Right lobe of liver (tissue), 6 donors: ENCODE measurements at regions not wholly inside any gene's neighbourhood (a gene's known extent, or its start where the extent isn't known, plus 50 kb on each side); places are given as distances from the start of the nearest gene placed in this dataset.

Experiments used
- ATAC-seq, 4 donors: fragments of 200-7000 bp; cut with Tn5 transposase; one replicate each; pipeline ENCODE4 v1.9.1; 2020; ENCODE audit warnings: mild to moderate bottlenecking in 4 of 4, moderate library complexity in 4 of 4
- DNase-seq, 3 donors: peaks; one replicate each; pipeline ENCODE4 v3.0.0-alpha.2; 2020
- H3K27ac ChIP-seq, 3 donors: fragments of 200-600 bp; one replicate each; pipeline ENCODE4 v1.8.0; 2022
- H3K27me3 ChIP-seq, 2 donors: fragments of 200-600 bp; one replicate each; pipeline ENCODE4 v1.8.0; 2022
- H3K36me3 ChIP-seq, 4 donors: fragments of 200-600 bp; sonication (generic) in 1 of 4; one replicate each; pipeline versions ENCODE4 v1.5.1 to v1.8.0; 2017 to 2022; ENCODE audit warnings: control low read depth in 1 of 4
- H3K4me1 ChIP-seq, 4 donors: fragments of 200-600 bp; sonication (generic) in 1 of 4; one replicate each; pipeline versions ENCODE4 v1.5.1 to v1.8.0; 2017 to 2022; ENCODE audit warnings: control low read depth in 1 of 4
- H3K4me3 ChIP-seq, 3 donors: fragments of 200-600 bp; one replicate each; pipeline ENCODE4 v1.8.0; 2022
- H3K9me3 ChIP-seq, 4 donors: fragments of 200-600 bp; sonication (generic) in 1 of 4; one replicate each; pipeline versions ENCODE4 v1.5.1 to v1.8.0; 2017 to 2022; ENCODE audit warnings: control low read depth in 1 of 4
- POLR2A ChIP-seq: fragments of 450-650 bp; IDR thresholded peaks from one replicate; pipeline ENCODE4 v1.6.1; 2017; ENCODE audit warnings: antibody characterized with exemption, mild to moderate bottlenecking
- WGBS: methylation state at CpG from one replicate; pipeline ENCODE4 v1.1.6; 2018; ENCODE audit warnings: low coverage, low lambda C conversion rate; ENCODE audit not compliant: insufficient coverage; ENCODE audit errors: missing lambda C conversion rate; 5-methylcytosine and 5-hydroxymethylcytosine counted together
- intact Hi-C, 2 donors: fragments of 100-400 bp; cut with DNase I; formaldehyde crosslinking; loops; one replicate each; pipeline versions ENCODE4 v1.11.2 to v1.14.1; 2022
- TF ChIP-seq, protein P1 (sequence below), 4 donors: fragments of 200-600 bp in 3 of 4; fragments of 450-650 bp in 1 of 4; IDR thresholded peaks; one replicate each; pipeline versions ENCODE4 v1.5.1 to v1.8.0; 2016 to 2022; ENCODE audit warnings: antibody characterized with exemption in 4 of 4, mild to moderate bottlenecking in 2 of 4
- donor health status: DM: no; HTN: yes; CAD: no.
- donor health status: DM: no; HTN: no; CAD: no.
- donor health status: DM: no; HTN: no; CAD: no.
- donor health status: DM: no; HTN: yes; CAD: no.
- donor health status: DM: no; HTN: yes; CAD: no.

DNA sequence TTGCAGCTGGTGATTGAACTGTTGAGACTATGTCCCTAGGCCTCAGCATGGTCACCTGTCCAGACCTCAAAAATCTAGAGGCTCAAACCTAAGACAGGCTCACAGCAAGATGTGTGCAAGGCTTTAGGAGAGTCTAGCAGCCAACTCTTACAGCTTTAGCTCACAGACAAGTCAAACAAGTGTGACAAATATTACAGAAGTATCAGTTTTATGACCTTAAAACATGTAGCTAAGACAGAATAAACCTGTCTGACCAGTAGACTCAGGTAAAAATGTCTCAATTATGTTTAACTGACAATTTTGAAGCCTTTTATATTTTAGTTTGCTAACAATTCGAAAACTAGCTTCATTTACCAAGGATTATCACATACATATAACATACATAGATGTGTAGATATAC, 80.0 kb upstream of the HTATIP2 start:
- DNase-seq (no peak), ATAC-seq (no peak)
- H3K9me3 ChIP-seq, result no peaks in the 10 kb centered on the region
- H3K4me3 ChIP-seq, result no peak overlapping the region
- no peaks in the 10 kb centered on the region for H3K4me1 ChIP-seq
- H3K27me3 ChIP-seq, result peaks cover 0 to 5% of the 10 kb centered on the region in 2 donors
- intact Hi-C loops, result no loop called here
- no peak overlapping the region for H3K27ac ChIP-seq
- TF ChIP-seq POLR2A, result no peak
- TF ChIP-seq, protein P1, sequence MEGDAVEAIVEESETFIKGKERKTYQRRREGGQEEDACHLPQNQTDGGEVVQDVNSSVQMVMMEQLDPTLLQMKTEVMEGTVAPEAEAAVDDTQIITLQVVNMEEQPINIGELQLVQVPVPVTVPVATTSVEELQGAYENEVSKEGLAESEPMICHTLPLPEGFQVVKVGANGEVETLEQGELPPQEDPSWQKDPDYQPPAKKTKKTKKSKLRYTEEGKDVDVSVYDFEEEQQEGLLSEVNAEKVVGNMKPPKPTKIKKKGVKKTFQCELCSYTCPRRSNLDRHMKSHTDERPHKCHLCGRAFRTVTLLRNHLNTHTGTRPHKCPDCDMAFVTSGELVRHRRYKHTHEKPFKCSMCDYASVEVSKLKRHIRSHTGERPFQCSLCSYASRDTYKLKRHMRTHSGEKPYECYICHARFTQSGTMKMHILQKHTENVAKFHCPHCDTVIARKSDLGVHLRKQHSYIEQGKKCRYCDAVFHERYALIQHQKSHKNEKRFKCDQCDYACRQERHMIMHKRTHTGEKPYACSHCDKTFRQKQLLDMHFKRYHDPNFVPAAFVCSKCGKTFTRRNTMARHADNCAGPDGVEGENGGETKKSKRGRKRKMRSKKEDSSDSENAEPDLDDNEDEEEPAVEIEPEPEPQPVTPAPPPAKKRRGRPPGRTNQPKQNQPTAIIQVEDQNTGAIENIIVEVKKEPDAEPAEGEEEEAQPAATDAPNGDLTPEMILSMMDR (IDR thresholded peaks at IDR 0.05), result no peak
- no peaks in the 10 kb centered on the region for H3K36me3 ChIP-seq
- WGBS, result 21% methylated on average over 1 of the region's 1 CpG

DNA sequence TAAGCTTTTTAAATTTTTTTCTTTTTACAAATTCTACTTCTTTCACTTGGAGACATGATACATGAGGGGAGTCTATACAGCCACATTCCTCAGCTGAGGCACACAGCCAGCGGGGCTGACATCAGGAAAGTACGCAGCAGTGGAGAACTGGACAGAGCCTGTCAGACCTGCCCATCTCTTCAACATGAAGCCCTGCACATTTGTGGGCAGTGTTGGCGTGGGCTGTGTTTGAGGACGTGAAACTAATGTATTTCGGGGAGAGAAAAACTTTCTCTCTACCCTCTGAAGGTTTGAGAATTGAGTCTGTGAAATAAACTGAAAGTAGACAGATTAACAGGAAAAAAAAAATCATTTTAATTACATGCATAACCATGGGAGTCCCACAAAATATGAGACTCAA, 84.8 kb upstream of the HTATIP2 start:
- Histone ChIP-seq H3K4me1 (no peaks in the 10 kb centered on the region), H3K4me3 (no peak overlapping the region), H3K27ac (no peak overlapping the region), H3K9me3 (no peaks in the 10 kb centered on the region), H3K36me3 (no peaks in the 10 kb centered on the region), H3K27me3 (peaks cover 0 to 5% of the 10 kb centered on the region in 2 donors)
- TF ChIP-seq, protein P1 (IDR thresholded peaks at IDR 0.05), result no peak
- TF ChIP-seq POLR2A, result no peak
- DNase-seq, result no peak
- WGBS, result 46% methylated on average over 5 of the region's 5 CpGs
- no peak for ATAC-seq
- intact Hi-C loops, result no loop called here

DNA sequence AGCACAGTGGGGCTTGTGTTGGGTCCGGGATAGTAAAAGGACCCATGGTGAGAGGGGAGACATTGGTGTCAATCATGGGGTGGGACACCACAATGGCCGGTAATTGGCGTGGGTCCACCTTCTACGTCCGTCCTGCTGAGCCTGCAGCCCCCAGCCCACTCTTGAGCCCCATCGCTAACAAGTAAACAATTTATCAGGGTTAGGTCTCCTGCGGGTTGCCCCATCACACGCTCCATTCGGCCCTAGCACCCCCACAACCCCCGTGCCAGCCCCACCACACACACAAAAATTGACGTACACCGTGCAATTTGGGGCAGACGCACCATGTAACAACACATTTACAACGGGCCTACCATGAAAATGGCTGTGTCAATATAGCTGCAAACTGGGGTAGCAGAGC, 86.5 kb upstream of the HTATIP2 start:
- intact Hi-C loops, result no loop called here
- H3K27ac ChIP-seq, result no peak overlapping the region
- no peak for ATAC-seq
- peaks cover 0 to 5% of the 10 kb centered on the region in 2 donors for H3K27me3 ChIP-seq
- no peak for DNase-seq
- no peaks in the 10 kb centered on the region for H3K36me3 ChIP-seq
- H3K4me3 ChIP-seq, result no peak overlapping the region
- no peaks in the 10 kb centered on the region for H3K4me1 ChIP-seq
- no peaks in the 10 kb centered on the region for H3K9me3 ChIP-seq
- no peak for TF ChIP-seq POLR2A
- TF ChIP-seq, protein P1 (IDR thresholded peaks at IDR 0.05), result no peak
- WGBS, result 56% methylated on average over 5 of the region's 14 CpGs

DNA sequence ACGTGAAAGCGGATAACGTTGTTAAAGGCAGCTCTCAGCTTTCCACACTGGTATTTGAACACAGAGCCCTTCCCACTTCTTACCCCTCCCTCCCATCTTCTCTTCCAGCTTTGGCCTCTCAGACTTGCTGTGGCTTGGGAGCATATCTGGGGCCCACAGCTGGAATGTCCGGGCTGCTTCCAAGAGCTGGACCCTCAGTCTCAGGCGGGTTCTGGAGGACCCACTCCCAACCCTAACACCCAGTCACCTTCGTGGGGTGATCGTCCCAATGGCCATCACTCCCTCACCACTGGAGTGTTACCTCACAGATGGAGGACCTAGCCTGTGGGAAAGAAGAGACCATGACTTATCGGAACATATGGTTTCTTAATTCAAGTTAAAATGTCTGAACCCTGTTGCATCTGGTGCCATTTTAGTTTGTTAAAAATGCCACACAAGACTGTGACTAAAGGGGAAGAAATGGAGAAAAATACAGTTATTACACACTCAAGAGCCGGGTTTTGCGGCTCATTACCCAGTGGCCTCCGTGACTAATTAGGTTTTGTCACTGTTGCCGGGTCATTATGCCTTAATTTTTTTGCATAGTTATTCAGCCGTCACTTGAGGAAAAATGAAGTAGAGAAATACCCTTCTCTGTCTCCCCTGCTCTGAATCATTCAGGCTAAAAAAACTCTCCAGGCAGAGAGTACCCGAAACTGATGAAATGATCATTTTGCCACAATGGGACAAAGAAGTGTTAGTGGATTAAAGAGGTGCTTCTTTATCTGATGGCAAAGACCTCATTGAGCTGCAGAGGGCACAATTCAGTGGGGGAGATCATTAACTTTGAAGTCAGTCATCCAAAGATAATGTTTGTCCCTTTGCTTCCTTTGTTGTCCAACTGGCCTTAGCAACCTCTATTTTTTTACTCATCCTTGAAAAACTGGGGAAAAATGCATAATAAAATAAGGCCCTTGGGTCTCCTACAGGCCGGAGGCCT, 87.2 kb upstream of the HTATIP2 start:
- Histone ChIP-seq H3K4me1 (no peaks in the 10 kb centered on the region), H3K27ac (no peak overlapping the region), H3K4me3 (no peak overlapping the region), H3K27me3 (peaks cover 0 to 5% of the 10 kb centered on the region in 2 donors), H3K36me3 (no peaks in the 10 kb centered on the region), H3K9me3 (no peaks in the 10 kb centered on the region)
- TF ChIP-seq, protein P1 (IDR thresholded peaks at IDR 0.05), result no peak
- no peak for TF ChIP-seq POLR2A
- DNase-seq (no peak), ATAC-seq (no peak)
- intact Hi-C loops, result no loop called here
- 77% methylated on average over 15 of the region's 15 CpGs for WGBS
